ENCODE measurements at regions not wholly inside any gene's neighbourhood (a gene's known extent, or its start where the extent isn't known, plus 50 kb on each side); places are given as distances from the start of the nearest gene placed in this dataset.

DNA sequence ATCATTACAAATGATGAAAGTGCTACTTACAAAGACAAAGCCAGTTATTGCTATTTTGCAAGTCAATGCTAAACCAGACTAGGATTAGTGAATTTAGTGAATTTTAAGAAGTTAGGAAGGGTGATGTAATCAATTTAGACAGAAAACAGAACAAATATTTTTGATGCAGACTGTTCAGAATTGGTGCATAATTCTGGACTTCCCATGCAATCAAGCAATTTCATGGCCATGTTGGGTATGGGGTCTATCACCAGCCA lies 85.4 kb downstream of the CH25H start:
- H3K27ac Mint-ChIP-seq = no peak overlapping the region
- H3K36me3 Mint-ChIP-seq = no peaks in the 10 kb centered on the region
- H3K4me1 Mint-ChIP-seq = no peaks in the 10 kb centered on the region
- DNase-seq (ENCODE audit: low spot score in 2 of 2, unreplicated experiment in 2 of 2) = no peak
- no peaks in the 10 kb centered on the region for H3K9me3 Mint-ChIP-seq
- TF ChIP-seq CTCF (IDR thresholded peaks at IDR 0.05; ENCODE audit: unreplicated experiment) = no peak
- peaks cover 11% of the 10 kb centered on the region for H3K27me3 Mint-ChIP-seq (ENCODE audit: low read depth)
- no peak overlapping the region for H3K4me3 Mint-ChIP-seq

DNA sequence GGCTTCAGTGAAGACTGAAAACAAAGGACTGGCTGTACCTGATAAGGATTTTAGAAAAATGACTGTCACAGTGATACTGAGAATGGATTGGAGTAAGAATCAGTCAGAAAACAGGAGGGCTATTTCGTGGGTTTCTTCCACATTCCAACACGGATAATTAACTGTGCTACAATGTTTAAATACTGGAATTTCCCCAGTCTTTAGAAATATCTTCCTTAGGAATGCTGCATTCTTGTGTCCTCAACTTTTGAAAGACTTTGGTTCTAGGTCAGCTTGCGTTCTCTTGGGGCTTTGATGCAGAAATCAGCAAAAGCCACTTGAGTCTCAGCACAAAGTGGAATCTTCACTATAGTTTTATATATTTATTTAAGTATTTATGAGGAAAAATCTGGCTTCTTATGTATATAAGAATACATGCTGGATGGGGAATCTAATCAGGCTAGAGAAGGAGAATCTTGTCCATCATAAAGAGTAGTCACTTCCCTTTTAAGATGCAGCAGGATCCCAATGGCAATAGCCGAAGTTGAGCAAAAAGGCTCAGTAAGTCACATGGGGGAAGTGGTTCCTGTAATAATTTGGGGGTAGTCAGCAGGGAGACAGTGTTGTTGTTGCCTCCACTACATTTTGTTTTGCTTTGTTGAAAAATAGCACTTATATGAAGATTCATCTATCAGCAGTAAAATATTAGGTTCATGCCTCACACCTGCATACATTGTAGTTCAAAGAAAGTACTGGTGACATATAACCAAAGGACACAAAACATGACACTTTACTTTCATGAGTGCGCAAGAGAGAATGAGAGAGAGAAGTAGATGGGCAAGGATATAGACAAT lies 86.0 kb downstream of the CH25H start:
- TF ChIP-seq CTCF (IDR thresholded peaks at IDR 0.05; ENCODE audit: unreplicated experiment) = no peak
- Mint-ChIP-seq H3K36me3 (no peaks in the 10 kb centered on the region), H3K27ac (no peak overlapping the region), H3K4me1 (no peaks in the 10 kb centered on the region), H3K27me3 (ENCODE audit: low read depth) (peaks cover 13% of the 10 kb centered on the region), H3K4me3 (no peak overlapping the region), H3K9me3 (no peaks in the 10 kb centered on the region)
- DNase-seq (ENCODE audit: low spot score in 2 of 2, unreplicated experiment in 2 of 2) = no peak

DNA sequence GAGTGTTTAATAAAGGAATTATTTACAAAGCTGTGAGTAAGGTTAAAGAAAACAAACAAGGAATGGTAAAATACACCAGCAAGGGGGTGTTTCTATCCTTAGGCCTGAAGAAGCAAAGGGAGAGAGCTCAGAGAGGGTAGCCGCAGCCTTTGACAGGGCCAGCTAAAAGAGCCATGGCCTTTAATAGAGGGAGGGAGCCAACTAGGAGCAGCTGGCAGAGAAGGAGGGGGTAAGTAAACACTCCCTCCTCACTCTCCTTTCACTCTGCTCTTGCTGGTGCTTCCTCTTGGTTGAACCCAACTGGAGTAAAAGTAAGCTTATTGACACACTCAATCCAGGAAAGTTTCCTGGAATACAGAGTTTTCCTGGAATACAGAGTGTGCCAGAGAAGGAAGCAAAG lies 87.5 kb downstream of the CH25H start:
- Mint-ChIP-seq H3K27ac (no peak overlapping the region), H3K27me3 (ENCODE audit: low read depth) (peaks cover 10% of the 10 kb centered on the region), H3K4me1 (no peaks in the 10 kb centered on the region), H3K9me3 (no peaks in the 10 kb centered on the region), H3K4me3 (no peak overlapping the region), H3K36me3 (no peaks in the 10 kb centered on the region)
- TF ChIP-seq CTCF (IDR thresholded peaks at IDR 0.05; ENCODE audit: unreplicated experiment) = no peak
- no peak for DNase-seq (ENCODE audit: low spot score in 2 of 2, unreplicated experiment in 2 of 2)

- Mint-ChIP-seq H3K9me3 (peaks cover 6% of the 10 kb centered on the region), H3K27me3 (ENCODE audit: low read depth) (peaks cover 7% of the 10 kb centered on the region), H3K4me3 (no peak overlapping the region), H3K36me3 (no peaks in the 10 kb centered on the region), H3K4me1 (no peaks in the 10 kb centered on the region), H3K27ac (no peak overlapping the region)
- no peak for DNase-seq (ENCODE audit: low spot score in 2 of 2, unreplicated experiment in 2 of 2)
- no peak for TF ChIP-seq CTCF (IDR thresholded peaks at IDR 0.05; ENCODE audit: unreplicated experiment)
Observed at GRCh38 chr10:89118091-89118490, 89.0 kb downstream of the CH25H start.

DNA sequence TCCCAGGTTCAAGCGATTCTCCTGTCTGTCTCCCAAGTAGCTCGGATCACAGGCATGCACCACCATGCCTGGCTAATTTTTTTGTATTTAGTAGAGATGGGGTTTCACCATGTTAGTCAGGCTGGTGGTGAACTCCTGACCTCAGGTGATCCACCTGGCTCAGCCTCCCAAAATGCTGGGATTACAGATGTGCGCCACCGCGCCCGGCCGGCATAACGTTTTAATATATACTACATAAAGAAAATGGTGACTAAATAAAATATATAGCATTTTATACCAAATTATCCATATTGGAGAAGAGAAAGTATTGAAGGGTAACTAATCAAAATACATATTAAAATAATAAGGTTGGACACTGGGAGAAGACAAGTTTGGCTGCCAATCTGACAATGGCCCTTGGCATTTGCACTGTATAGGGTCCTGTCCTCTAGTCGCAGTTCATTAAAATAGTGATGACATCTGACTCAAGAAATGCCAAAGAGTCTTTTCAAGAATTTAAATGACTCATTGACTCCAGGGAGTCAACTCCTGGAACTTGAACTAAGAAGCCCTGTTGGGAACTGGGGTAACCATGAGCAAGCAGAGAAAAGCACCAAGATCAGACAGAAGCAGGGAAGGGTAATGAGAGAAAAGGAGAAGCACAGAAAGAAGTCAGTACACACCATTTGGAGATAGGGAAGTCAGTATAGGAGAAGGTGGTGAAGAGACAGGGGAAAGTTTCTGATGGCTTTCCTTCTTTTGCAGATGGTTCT lies 91.1 kb downstream of the CH25H start:
- no peak overlapping the region for H3K4me3 Mint-ChIP-seq
- peaks cover 17% of the 10 kb centered on the region for H3K9me3 Mint-ChIP-seq
- no peak for TF ChIP-seq CTCF (IDR thresholded peaks at IDR 0.05; ENCODE audit: unreplicated experiment)
- H3K4me1 Mint-ChIP-seq = no peaks in the 10 kb centered on the region
- H3K36me3 Mint-ChIP-seq = no peaks in the 10 kb centered on the region
- DNase-seq (ENCODE audit: low spot score in 2 of 2, unreplicated experiment in 2 of 2) = no peak
- H3K27me3 Mint-ChIP-seq (ENCODE audit: low read depth) = peaks cover 9% of the 10 kb centered on the region
- H3K27ac Mint-ChIP-seq = no peak overlapping the region
